ENCODE measurements at regions not wholly inside any gene's neighbourhood (a gene's known extent, or its start where the extent isn't known, plus 50 kb on each side); places are given as distances from the start of the nearest gene placed in this dataset.
"Not testable (repeated sequence)": the region's sequence is repeated elsewhere in the genome, so short reads cannot be mapped to it uniquely, and the experiment has no call there.

- DNase-seq (ENCODE audit: extremely low read depth, low read depth), result no peak
Measured at GRCh38 chr7:152505606-152506005, 69.8 kb upstream of the KMT2C start.

- no peak for DNase-seq (ENCODE audit: extremely low read depth, low read depth)
Measured at GRCh38 chr7:152504816-152505215, 69.0 kb upstream of the KMT2C start.

GRCh38 chr7:152504367-152504766 lies 68.6 kb upstream of the KMT2C start:
- DNase-seq (ENCODE audit: extremely low read depth, low read depth), result no peak

- no peak for DNase-seq (ENCODE audit: extremely low read depth, low read depth)
Measured at GRCh38 chr7:152502813-152503790, 67.3 kb upstream of the KMT2C start.

- no peak for DNase-seq (ENCODE audit: extremely low read depth, low read depth)
Measured at GRCh38 chr7:152501506-152501905, 65.7 kb upstream of the KMT2C start.

- not testable (repeated sequence) for DNase-seq (ENCODE audit: extremely low read depth, low read depth)
Measured at GRCh38 chr7:152499969-152500368, 64.2 kb upstream of the KMT2C start.

- no peak for DNase-seq (ENCODE audit: extremely low read depth, low read depth)
Measured at GRCh38 chr7:152495867-152496266, 60.1 kb upstream of the KMT2C start.

GRCh38 chr7:152492952-152493351 lies 57.1 kb upstream of the KMT2C start:
- no peak for DNase-seq (ENCODE audit: extremely low read depth, low read depth)

- no peak for DNase-seq (ENCODE audit: extremely low read depth, low read depth)
Measured at GRCh38 chr7:152489044-152489443, 53.2 kb upstream of the KMT2C start.

- no peak for DNase-seq (ENCODE audit: extremely low read depth, low read depth)
Measured at GRCh38 chr7:152486968-152487367, 51.2 kb upstream of the KMT2C start.

GRCh38 chr7:152485826-152486225 lies 50.0 kb upstream of the KMT2C start:
- DNase-seq (ENCODE audit: extremely low read depth, low read depth), result no peak

Measured in NCI-H460 (cell line).